ENCODE measurements at regions not wholly inside any gene's neighbourhood (a gene's known extent, or its start where the extent isn't known, plus 50 kb on each side); places are given as distances from the start of the nearest gene placed in this dataset.

DNA sequence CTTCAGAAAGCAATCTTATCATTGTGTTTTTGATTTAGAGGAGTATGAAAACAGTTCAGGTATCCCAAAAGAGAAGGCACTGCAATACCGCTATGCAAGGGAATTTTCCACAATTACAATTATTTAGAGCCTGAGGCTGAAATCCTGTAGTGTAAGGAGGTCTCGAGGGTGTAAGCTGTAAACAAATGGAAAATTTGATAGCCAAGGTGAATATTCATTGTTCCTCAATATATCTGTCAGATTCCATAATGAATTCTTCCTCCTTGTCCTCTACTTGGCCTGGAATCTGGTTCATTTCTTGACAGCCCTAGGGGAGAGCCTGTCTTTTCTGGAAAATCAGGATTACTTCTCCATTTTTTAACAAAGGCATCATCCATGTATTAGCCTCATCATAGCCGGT, 63.1 kb upstream of the SMARCA2 start (continued):
- TF ChIP-seq YY1 (IDR thresholded peaks at IDR 0.05; ENCODE audit: extremely low read depth, insufficient replicate concordance, low read depth, low read length): no peak
- no peak for TF ChIP-seq RAD21 (IDR thresholded peaks at IDR 0.05; ENCODE audit: low read depth)
- no peak for TF ChIP-seq EZH2phosphoT487 (IDR thresholded peaks at IDR 0.05; ENCODE audit: borderline replicate concordance)
- TF ChIP-seq SIN3A (IDR thresholded peaks at IDR 0.05; ENCODE audit: low read depth): no peak
- TF ChIP-seq POLR2AphosphoS5 (IDR thresholded peaks at IDR 0.05; ENCODE audit: low read depth, low read length): no peak
- no peak for TF ChIP-seq ELF1 (IDR thresholded peaks at IDR 0.05; ENCODE audit: borderline replicate concordance, low read depth)
- TF ChIP-seq ZNF274 (IDR thresholded peaks at IDR 0.05; ENCODE audit: low read depth, low read length): no peak
- TF ChIP-seq CBX3 (IDR thresholded peaks at IDR 0.05; ENCODE audit: low read depth): no peak
- TF ChIP-seq EZH2 (IDR thresholded peaks at IDR 0.05): no peak

GRCh38 chr9:1954238-1954637, 60.9 kb upstream of the SMARCA2 start:
- no TSS peak for BruUV-seq (replicated peaks)
- POLR2A ChIA-PET: no interaction called here
- Histone ChIP-seq H3K4me3 (replicated peaks in 1 of 2; ENCODE audit: low read depth in 1 of 2, low read length in 2 of 2) (no peak overlapping the region), H3K9me2 (ENCODE audit: insufficient read depth) (no peaks in the 10 kb centered on the region), H3K4me2 (ENCODE audit: low read length) (no peak overlapping the region), H3K79me2 (ENCODE audit: insufficient read depth, low read length) (no peaks in the 10 kb centered on the region), H3K9me3 (ENCODE audit: control insufficient read depth in 1 of 2, insufficient read depth in 1 of 2, low read depth in 1 of 2, low read length in 2 of 2) (no peaks in the 10 kb centered on the region), H3K36me3 (ENCODE audit: control insufficient read depth in 1 of 2, insufficient read depth in 2 of 2, low read length in 2 of 2) (no peaks in the 10 kb centered on the region), H3K27me3 (ENCODE audit: insufficient read depth, low read length) (peaks cover 37% of the 10 kb centered on the region), H3K4me1 (ENCODE audit: control insufficient read depth in 1 of 2, insufficient read depth in 2 of 2, low read length in 2 of 2) (no peaks in the 10 kb centered on the region), H4K20me1 (ENCODE audit: insufficient read depth) (no peaks in the 10 kb centered on the region), H3K9ac (ENCODE audit: low read length) (no peak overlapping the region), H3K27ac (ENCODE audit: low read depth, low read length) (no peak overlapping the region), H2AFZ (ENCODE audit: low read depth, low read length, poor library complexity, severe bottlenecking) (no peak overlapping the region)
- TF ChIP-seq YY1 (IDR thresholded peaks at IDR 0.05; ENCODE audit: extremely low read depth, insufficient replicate concordance, low read depth, low read length) (no peak), POLR2A (IDR thresholded peaks at IDR 0.05; ENCODE audit: borderline replicate concordance, extremely low read depth, insufficient read depth, insufficient read length) (no peak), RAD21 (IDR thresholded peaks at IDR 0.05; ENCODE audit: low read depth) (no peak), SIN3A (IDR thresholded peaks at IDR 0.05; ENCODE audit: low read depth) (no peak)
- TF ChIP-seq, protein P1, sequence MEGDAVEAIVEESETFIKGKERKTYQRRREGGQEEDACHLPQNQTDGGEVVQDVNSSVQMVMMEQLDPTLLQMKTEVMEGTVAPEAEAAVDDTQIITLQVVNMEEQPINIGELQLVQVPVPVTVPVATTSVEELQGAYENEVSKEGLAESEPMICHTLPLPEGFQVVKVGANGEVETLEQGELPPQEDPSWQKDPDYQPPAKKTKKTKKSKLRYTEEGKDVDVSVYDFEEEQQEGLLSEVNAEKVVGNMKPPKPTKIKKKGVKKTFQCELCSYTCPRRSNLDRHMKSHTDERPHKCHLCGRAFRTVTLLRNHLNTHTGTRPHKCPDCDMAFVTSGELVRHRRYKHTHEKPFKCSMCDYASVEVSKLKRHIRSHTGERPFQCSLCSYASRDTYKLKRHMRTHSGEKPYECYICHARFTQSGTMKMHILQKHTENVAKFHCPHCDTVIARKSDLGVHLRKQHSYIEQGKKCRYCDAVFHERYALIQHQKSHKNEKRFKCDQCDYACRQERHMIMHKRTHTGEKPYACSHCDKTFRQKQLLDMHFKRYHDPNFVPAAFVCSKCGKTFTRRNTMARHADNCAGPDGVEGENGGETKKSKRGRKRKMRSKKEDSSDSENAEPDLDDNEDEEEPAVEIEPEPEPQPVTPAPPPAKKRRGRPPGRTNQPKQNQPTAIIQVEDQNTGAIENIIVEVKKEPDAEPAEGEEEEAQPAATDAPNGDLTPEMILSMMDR (IDR thresholded peaks at IDR 0.05 in 2 of 3, conservative IDR thresholded peaks at IDR 0.05 in 1 of 3; ENCODE audit: borderline replicate concordance in 1 of 3, insufficient read depth in 1 of 3, low read depth in 2 of 3, low read length in 2 of 3): no peak
- TF ChIP-seq, protein P2, sequence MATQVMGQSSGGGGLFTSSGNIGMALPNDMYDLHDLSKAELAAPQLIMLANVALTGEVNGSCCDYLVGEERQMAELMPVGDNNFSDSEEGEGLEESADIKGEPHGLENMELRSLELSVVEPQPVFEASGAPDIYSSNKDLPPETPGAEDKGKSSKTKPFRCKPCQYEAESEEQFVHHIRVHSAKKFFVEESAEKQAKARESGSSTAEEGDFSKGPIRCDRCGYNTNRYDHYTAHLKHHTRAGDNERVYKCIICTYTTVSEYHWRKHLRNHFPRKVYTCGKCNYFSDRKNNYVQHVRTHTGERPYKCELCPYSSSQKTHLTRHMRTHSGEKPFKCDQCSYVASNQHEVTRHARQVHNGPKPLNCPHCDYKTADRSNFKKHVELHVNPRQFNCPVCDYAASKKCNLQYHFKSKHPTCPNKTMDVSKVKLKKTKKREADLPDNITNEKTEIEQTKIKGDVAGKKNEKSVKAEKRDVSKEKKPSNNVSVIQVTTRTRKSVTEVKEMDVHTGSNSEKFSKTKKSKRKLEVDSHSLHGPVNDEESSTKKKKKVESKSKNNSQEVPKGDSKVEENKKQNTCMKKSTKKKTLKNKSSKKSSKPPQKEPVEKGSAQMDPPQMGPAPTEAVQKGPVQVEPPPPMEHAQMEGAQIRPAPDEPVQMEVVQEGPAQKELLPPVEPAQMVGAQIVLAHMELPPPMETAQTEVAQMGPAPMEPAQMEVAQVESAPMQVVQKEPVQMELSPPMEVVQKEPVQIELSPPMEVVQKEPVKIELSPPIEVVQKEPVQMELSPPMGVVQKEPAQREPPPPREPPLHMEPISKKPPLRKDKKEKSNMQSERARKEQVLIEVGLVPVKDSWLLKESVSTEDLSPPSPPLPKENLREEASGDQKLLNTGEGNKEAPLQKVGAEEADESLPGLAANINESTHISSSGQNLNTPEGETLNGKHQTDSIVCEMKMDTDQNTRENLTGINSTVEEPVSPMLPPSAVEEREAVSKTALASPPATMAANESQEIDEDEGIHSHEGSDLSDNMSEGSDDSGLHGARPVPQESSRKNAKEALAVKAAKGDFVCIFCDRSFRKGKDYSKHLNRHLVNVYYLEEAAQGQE (IDR thresholded peaks at IDR 0.05; ENCODE audit: low read depth): no peak
- DNase-seq (ENCODE audit: low read depth, low spot score): no peak
- RAD21 ChIA-PET (ENCODE audit: low non-redundant PET in 1 of 2, low total read pairs in 2 of 2, uncharacterized antibody in 2 of 2, unreplicated experiment in 2 of 2): no interaction called here
- intact Hi-C loops (cut with micrococcal nuclease): no loop called here
- CTCF ChIA-PET: no interaction called here
- ATAC-seq: no peak

All from HCT116 (cell line).